IgD-negative memory B cell (primary cell): ENCODE measurements at regions not wholly inside any gene's neighbourhood (a gene's known extent, or its start where the extent isn't known, plus 50 kb on each side); places are given as distances from the start of the nearest gene placed in this dataset.
A peak's percentile ranks its signal among the peaks of the same experiment; 100 is the strongest.

Source experiments
- H3K27ac Mint-ChIP-seq, 3 donors: one replicate each; pipeline ENCODE4 v1.8.0; 2020 to 2022; ENCODE audit warnings: mild to moderate bottlenecking in 3 of 3, mixed read lengths in 3 of 3, moderate library complexity in 1 of 3
- H3K27me3 Mint-ChIP-seq: one replicate; pipeline ENCODE4 v1.8.0; 2021; ENCODE audit warnings: mixed read lengths
- H3K36me3 Mint-ChIP-seq: one replicate; pipeline ENCODE4 v1.8.0; 2020; ENCODE audit warnings: mild to moderate bottlenecking, mixed read lengths
- H3K4me1 Mint-ChIP-seq, 3 donors: one replicate each; pipeline ENCODE4 v1.8.0; 2020 to 2022; ENCODE audit warnings: mixed read lengths in 3 of 3, mild to moderate bottlenecking in 1 of 3
- H3K4me3 Mint-ChIP-seq, 4 donors: one replicate each; pipeline ENCODE4 v1.8.0; 2020 to 2022; ENCODE audit warnings: mild to moderate bottlenecking in 4 of 4, mixed read lengths in 4 of 4, moderate library complexity in 3 of 4
- H3K9me3 Mint-ChIP-seq, 3 donors: one replicate each; pipeline ENCODE4 v1.8.0; 2020 to 2021; ENCODE audit warnings: mixed read lengths in 3 of 3, mild to moderate bottlenecking in 1 of 3

DNA sequence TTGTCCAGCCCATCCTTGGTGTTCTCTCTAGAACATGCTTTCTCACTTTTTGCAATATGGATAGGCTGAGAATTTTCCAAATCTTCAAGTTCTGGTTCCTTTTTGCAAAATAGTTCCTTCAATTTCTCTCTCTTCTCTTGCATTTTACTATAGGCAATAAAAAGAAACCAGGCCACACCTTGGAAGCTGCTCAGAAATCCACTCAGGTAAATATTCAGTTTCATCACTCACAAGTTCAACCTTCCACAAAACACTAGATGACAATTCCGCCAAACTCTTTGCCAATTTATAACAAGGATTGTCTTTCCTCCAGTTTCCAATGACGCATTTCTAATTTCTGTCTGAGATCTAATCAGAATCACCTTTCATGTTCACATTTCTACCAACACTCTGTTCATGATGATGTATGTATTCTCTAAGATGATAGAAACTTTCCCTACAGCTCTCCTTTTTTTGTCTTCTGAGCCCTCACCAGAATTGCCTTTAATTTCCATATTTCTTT, 204.2 kb upstream of the PIK3R1 start:
- peak overlapping the region in 1 of 4 donors; percentile 45 for H3K4me3 Mint-ChIP-seq
- H3K4me1 Mint-ChIP-seq = peaks cover 0 to 6% (median 3%) of the 10 kb centered on the region in 3 donors

DNA sequence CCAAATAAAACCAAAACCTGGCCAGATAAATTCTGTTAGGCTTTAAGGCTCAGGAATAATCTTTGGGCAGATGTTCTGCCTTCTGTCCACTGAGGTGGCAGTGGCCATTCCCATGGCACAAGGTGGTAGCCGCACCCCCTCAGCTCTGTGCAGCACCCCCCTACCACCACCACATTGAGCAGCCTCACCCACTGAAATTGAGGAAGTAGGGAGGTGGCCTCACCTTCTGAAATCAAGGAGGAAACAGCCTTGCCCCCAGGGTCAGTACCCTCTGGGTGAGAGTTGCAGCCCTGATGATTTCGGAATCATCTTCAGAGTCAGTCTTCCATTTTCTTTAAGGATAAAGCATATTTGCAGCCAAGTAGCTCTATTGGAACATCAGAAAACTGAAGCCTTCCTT, 204.8 kb upstream of the PIK3R1 start:
- peaks cover 0 to 1% (median 0%) of the 10 kb centered on the region in 3 donors for H3K9me3 Mint-ChIP-seq
- H3K4me1 Mint-ChIP-seq = peaks cover 0 to 6% (median 3%) of the 10 kb centered on the region in 3 donors
- peaks cover 9% of the 10 kb centered on the region for H3K27me3 Mint-ChIP-seq
- peaks cover 1% of the 10 kb centered on the region for H3K36me3 Mint-ChIP-seq
- H3K4me3 Mint-ChIP-seq = no peak overlapping the region
- H3K27ac Mint-ChIP-seq = no peak overlapping the region

More for the DNA sequence above, 204.2 kb upstream of the PIK3R1 start:
- peaks cover 1% of the 10 kb centered on the region for H3K36me3 Mint-ChIP-seq
- peaks cover 8% of the 10 kb centered on the region for H3K27me3 Mint-ChIP-seq
- no peak overlapping the region for H3K27ac Mint-ChIP-seq
- peaks cover 0 to 1% (median 0%) of the 10 kb centered on the region in 3 donors for H3K9me3 Mint-ChIP-seq

DNA sequence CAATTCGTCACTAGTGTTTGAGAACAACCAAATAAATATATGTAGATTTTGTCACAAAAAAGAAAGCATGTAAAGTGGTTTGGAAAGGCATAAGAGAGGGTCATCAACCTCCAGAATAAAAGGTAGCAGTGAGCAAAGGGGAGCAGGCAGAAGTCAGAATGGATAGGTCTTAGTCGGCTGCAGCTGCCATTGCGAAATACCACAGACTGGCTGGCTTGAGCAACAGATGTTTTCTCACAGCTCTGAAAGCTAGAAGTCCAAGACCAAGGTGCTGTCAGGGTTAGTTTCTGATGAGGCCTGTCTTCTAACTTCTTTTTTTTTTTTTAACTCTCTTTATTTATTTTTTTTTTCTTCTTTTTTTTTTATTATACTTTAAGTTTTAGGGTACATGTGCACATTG, 208.1 kb upstream of the PIK3R1 start:
- H3K4me3 Mint-ChIP-seq = no peak overlapping the region
- H3K27ac Mint-ChIP-seq = no peak overlapping the region
- peaks cover 1% of the 10 kb centered on the region for H3K36me3 Mint-ChIP-seq
- peaks cover 3% of the 10 kb centered on the region for H3K27me3 Mint-ChIP-seq
- H3K4me1 Mint-ChIP-seq = peaks cover 0 to 8% (median 0%) of the 10 kb centered on the region in 3 donors
- peaks cover 0 to 1% (median 0%) of the 10 kb centered on the region in 3 donors for H3K9me3 Mint-ChIP-seq

DNA sequence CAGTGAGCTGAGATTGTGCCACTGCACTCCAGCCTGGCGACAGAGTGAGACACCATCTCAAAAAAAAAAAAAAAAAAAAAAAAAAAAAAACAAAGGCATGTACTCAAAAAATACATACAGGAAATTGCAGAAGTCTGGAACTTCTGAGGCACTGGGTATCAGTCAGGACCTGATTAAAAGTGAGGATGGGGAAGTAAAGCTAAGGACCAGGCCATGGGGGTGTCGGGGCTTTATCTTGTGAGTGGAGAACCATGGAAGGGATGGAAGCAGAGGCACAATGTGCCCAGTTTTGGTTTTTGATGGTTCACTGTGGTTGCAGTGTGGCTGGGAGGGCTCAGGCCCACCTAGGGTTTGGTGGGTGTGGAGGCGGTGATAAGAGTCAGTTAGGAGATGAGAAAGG, 212.7 kb upstream of the PIK3R1 start:
- H3K4me1 Mint-ChIP-seq = peaks cover 0 to 8% (median 0%) of the 10 kb centered on the region in 3 donors
- H3K36me3 Mint-ChIP-seq = no peaks in the 10 kb centered on the region
- H3K9me3 Mint-ChIP-seq = no peaks in the 10 kb centered on the region
- H3K27me3 Mint-ChIP-seq = peaks cover 2% of the 10 kb centered on the region
- H3K27ac Mint-ChIP-seq = no peak overlapping the region
- no peak overlapping the region for H3K4me3 Mint-ChIP-seq

DNA sequence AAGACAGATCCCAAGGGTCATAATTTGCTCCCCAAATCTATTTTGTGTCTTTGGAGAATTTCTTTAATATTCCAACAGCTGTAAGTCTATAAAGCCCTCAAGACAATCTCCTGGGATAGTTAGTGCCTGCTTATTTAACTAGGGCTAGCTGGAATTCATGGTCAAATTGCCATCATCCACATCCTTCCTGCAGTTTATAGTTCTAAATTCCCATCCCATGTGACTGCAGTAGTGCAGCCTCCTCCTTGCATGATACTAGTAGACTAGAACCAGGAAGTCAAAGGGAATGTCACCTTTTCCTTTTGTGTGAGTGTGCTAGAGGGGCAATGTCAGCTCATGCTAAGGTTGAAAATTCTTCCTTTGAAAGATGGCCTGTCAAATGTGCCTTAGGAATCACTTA, 214.8 kb upstream of the PIK3R1 start:
- Mint-ChIP-seq H3K27me3 (peaks cover under 1% of the 10 kb centered on the region), H3K4me1 (peaks cover 0 to 8% (median 0%) of the 10 kb centered on the region in 3 donors), H3K27ac (peak overlapping the region in 1 of 3 donors; percentile 37), H3K4me3 (no peak overlapping the region), H3K36me3 (no peaks in the 10 kb centered on the region), H3K9me3 (no peaks in the 10 kb centered on the region)

DNA sequence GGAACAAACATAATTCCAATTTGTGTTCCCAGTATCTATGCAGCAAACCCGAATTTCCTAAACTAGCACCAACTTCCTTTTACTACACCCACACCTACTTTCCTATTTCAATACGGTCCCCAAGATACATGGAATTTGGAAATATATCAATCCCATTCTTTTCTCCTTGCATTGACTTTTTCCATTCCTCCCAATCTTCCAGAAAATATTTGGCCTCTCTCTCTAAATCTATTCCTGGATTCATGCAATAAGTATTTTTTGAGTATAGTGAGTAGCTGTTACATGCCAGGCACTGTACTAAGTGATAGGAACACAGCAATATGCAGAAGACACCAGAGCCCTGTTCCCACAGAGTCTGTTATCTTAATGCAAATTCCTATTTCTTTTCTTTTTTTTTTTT, 216.2 kb upstream of the PIK3R1 start:
- H3K36me3 Mint-ChIP-seq = no peaks in the 10 kb centered on the region
- no peaks in the 10 kb centered on the region for H3K27me3 Mint-ChIP-seq
- no peaks in the 10 kb centered on the region for H3K9me3 Mint-ChIP-seq
- no peak overlapping the region for H3K27ac Mint-ChIP-seq
- H3K4me3 Mint-ChIP-seq = no peak overlapping the region
- peaks cover 0 to 4% (median 0%) of the 10 kb centered on the region in 3 donors for H3K4me1 Mint-ChIP-seq

DNA sequence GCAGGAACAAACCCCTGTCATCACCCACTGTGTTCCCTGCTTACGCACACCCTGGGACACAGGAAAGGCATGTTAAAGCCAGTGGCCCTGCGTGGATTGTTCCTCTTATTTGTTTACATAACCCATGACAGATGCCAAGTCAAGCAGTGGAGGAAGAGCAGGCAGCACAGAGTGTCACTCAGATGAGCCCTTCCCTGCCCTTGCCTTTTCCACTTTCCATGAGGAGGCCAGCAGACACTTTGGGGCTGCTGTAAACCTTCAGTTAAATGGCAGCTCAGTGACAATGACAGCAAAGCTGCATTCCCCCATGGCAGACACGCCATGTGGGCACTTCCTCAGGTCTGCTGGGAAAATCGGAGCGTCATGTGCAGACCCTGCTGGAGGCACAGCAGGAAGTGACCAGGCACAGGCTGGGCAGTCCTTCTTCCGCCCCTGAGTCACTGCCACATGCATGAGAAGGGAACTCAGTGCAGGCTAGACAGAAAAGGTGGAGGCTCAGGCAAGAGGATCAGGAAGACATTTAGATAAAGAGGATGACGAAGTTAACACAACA, 216.8 kb upstream of the PIK3R1 start:
- peaks cover 4% of the 10 kb centered on the region for H3K36me3 Mint-ChIP-seq
- no peaks in the 10 kb centered on the region for H3K9me3 Mint-ChIP-seq
- peaks cover 0 to 4% (median 0%) of the 10 kb centered on the region in 3 donors for H3K4me1 Mint-ChIP-seq
- no peak overlapping the region for H3K27ac Mint-ChIP-seq
- no peak overlapping the region for H3K4me3 Mint-ChIP-seq
- H3K27me3 Mint-ChIP-seq = no peaks in the 10 kb centered on the region

DNA sequence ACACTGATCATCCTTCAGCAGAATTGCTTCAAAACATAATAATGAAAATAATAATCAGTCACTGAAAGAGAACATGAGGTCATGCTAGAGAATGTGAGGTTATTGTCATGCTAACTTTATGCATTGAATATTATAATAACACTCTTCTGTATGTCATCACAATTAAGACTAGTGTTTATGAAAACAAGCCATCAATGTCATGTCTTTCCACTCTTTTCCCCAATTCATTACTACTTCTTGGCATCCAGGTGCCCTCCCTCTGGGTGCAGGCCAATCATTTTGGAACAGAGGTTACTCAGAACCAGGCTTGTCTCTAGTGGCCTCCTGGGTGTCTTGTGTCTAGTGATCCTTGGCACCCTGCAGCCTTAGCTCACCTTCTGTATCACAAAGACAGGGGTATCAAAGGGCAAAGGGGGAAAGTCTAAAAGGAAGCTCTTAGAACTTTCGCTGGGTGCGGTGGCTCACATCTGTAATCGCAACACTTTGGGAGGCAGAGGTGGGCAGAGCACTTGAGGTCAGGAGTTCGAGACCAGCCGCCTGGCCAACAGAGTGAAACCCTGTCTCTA, 217.6 kb upstream of the PIK3R1 start:
- Mint-ChIP-seq H3K4me3 (no peak overlapping the region), H3K27ac (no peak overlapping the region), H3K36me3 (peaks cover 4% of the 10 kb centered on the region), H3K27me3 (no peaks in the 10 kb centered on the region), H3K4me1 (peaks cover 0 to 3% (median 0%) of the 10 kb centered on the region in 3 donors), H3K9me3 (no peaks in the 10 kb centered on the region)

DNA sequence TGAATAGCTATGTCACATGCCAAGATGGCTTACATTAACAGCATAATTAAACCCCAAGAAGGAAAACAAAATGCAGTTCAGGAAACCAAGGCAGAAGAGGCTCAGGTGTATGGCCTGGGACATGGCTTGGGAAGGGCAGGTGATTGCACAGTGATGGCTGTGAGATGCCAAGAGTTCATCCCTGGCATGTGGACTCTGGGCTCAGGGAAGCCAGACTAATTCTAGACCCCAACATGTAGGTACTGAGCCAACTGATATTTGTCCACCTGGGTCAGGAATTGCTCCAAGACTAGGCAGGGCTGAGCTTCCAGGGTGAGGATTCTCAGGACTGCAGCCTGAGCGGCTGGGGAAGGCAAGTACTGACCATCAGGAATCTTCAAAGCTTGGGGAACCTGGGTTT, 218.4 kb upstream of the PIK3R1 start:
- Mint-ChIP-seq H3K27me3 (no peaks in the 10 kb centered on the region), H3K36me3 (peaks cover 4% of the 10 kb centered on the region), H3K4me3 (no peak overlapping the region), H3K4me1 (peaks cover 0 to 2% (median 0%) of the 10 kb centered on the region in 3 donors), H3K27ac (no peak overlapping the region), H3K9me3 (no peaks in the 10 kb centered on the region)

DNA sequence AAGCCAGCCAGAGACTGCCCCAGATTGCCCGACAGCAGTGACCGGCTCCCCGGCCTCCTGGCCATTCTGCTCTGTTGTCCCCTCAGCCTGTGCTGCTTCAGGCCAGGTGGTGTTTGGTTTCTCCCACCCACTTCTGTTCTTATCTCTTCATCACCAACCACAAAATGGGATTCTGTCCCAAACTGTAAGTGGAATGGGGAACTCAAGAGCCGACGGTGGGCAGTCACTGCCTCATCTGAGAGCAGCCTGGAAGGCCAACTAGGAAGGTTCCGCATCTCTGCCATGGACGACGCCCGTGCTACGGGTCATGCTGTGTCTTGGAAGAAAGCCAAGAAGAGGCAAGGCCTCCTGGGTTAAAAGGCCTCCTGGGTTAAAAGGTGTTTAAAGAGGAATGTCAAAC, 219.0 kb upstream of the PIK3R1 start:
- Mint-ChIP-seq H3K4me3 (no peak overlapping the region), H3K4me1 (peaks cover 0 to 2% (median 0%) of the 10 kb centered on the region in 3 donors), H3K27me3 (no peaks in the 10 kb centered on the region), H3K27ac (no peak overlapping the region), H3K9me3 (no peaks in the 10 kb centered on the region), H3K36me3 (peaks cover 4% of the 10 kb centered on the region)

DNA sequence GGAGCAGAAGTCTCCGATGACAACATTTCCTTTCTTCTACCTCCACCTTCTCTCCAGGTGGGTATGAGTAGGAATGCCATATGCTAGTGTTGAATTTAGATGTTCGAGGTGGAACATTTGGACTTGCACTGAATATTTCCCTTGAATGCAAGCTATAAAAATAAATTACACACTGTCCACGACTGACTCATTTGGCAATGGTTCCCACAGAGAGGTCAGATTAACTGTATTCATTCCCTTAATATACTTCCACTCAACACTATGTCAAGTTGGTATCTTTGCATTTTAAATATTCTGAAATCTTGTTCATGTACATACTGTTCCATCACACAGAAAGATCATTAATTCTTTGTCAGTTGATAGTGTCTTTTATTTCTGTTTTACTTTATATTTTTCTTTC, 222.6 kb upstream of the PIK3R1 start:
- H3K36me3 Mint-ChIP-seq = peaks cover 8% of the 10 kb centered on the region
- no peaks in the 10 kb centered on the region for H3K27me3 Mint-ChIP-seq
- H3K9me3 Mint-ChIP-seq = no peaks in the 10 kb centered on the region
- H3K27ac Mint-ChIP-seq = no peak overlapping the region
- H3K4me3 Mint-ChIP-seq = no peak overlapping the region
- peaks cover 0 to 2% (median 0%) of the 10 kb centered on the region in 3 donors for H3K4me1 Mint-ChIP-seq

DNA sequence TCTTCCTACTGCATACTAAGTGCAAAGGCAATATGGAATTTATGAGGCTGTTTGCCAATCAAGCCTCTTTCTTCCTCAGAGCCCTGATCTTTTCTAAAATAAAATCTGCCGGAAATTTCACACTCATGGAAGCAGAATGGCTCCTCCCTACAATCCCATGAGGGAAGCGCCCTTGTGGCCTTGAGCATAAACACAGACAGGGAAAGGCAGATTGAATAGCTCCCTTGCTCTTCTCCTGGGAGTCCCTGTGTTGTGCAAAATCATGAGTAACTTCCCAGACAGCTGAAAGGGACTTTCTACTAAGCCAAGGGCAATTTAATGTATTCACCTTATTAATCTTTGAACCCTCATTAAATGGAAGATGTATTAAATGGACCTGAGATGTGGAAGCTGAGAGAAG, 226.1 kb upstream of the PIK3R1 start:
- Mint-ChIP-seq H3K4me1 (peaks cover 0 to 2% (median 0%) of the 10 kb centered on the region in 3 donors), H3K9me3 (no peaks in the 10 kb centered on the region), H3K27me3 (no peaks in the 10 kb centered on the region), H3K4me3 (no peak overlapping the region), H3K36me3 (peaks cover 8% of the 10 kb centered on the region), H3K27ac (no peak overlapping the region)

DNA sequence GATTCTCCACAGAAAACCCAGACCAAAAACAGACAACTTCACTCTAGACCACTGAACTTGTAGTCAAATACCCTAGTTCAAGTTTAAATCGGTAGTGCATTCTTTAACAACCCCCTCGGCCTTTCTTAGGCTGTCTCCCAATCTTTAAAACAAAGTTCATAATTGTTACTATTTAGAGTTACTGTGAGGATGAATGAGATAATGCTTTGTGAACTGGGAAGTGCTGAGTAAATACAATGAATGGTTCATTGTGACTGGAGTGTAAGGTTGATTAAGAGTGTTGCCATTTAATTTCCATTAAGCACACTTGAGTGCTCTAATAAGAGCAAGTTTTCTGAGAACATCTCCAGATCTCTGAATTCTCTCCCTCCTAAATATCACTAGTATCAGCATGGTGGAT, 228.8 kb upstream of the PIK3R1 start:
- no peak overlapping the region for H3K4me3 Mint-ChIP-seq

DNA sequence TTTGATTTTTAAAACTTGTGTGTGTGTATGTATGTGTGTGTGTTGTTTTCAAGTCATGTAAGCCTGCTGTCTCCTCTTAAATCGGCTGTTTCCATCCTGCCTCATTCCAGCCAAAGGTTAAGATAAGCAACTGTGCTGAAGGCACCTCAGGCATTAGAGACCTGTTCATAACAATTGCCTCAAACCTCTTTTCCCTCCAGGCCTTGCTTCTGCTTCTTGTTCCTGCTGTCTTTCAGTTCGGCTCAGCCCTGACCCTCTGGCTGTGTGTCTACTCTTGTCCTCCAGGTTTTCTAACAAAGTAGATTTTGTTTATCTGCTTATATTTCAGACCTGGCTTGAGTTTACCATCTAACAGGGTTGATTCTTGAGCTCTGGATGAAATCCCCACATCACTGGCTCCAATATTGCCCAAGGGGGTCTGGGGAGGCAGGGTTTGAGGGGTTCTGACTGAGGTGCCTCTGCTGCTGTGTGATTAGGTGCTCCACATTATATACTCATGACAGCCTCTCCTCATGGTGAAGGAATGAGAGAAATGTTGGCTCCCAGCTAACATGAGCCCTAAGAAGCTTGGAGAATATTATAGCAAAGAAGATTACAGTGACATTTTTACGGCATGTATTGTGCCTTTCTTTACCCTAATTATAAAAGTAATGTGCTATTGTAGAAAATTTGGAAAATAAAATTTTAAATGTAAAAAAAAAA, 229.7 kb upstream of the PIK3R1 start:
- Mint-ChIP-seq H3K36me3 (peaks cover 3% of the 10 kb centered on the region), H3K27me3 (no peaks in the 10 kb centered on the region), H3K27ac (no peak overlapping the region), H3K4me3 (no peak overlapping the region), H3K4me1 (peaks cover 0 to 3% (median 0%) of the 10 kb centered on the region in 3 donors), H3K9me3 (peaks cover 0 to 1% (median 0%) of the 10 kb centered on the region in 3 donors)

More for the DNA sequence above, 228.8 kb upstream of the PIK3R1 start:
- H3K27ac Mint-ChIP-seq = no peak overlapping the region
- H3K9me3 Mint-ChIP-seq = peaks cover 0 to 1% (median 0%) of the 10 kb centered on the region in 3 donors
- H3K4me1 Mint-ChIP-seq = peaks cover 0 to 3% (median 0%) of the 10 kb centered on the region in 3 donors
- H3K27me3 Mint-ChIP-seq = no peaks in the 10 kb centered on the region
- peaks cover 4% of the 10 kb centered on the region for H3K36me3 Mint-ChIP-seq

DNA sequence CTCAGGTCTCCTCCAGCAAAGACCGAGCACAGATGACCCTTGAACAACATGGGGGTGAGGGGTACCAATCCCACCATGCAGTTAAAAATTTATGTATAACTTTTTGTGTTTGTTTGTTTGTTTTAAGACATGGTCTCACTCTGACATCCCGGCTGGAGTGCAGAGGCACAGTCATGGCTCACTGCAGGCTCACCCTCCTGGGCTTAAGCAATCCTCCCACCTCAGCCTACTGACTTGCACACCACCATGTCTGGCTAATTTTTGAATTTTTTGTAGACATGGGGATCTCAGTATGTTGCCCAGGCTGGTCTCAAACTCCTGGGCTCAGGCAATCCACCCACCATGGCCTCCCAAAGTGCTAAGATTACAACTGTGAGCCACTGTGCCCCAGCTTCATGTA, 231.0 kb upstream of the PIK3R1 start:
- Mint-ChIP-seq H3K27me3 (no peaks in the 10 kb centered on the region), H3K9me3 (peaks cover 0 to 1% (median 0%) of the 10 kb centered on the region in 3 donors), H3K36me3 (peaks cover 3% of the 10 kb centered on the region), H3K27ac (no peak overlapping the region), H3K4me1 (peaks cover 0 to 3% (median 0%) of the 10 kb centered on the region in 3 donors), H3K4me3 (no peak overlapping the region)
